SK-N-SH treated with all-trans-retinoic acid at 6 μM for 48 hours (cell line): ENCODE measurements at regions not wholly inside any gene's neighbourhood (a gene's known extent, or its start where the extent isn't known, plus 50 kb on each side); places are given as distances from the start of the nearest gene placed in this dataset.

Experiments used
- ATAC-seq: fragments of 200-7000 bp; cut with Tn5 transposase; 3 replicates; pipeline ENCODE4 v1.9.1; 2020; ENCODE audit warnings: mild to moderate bottlenecking, moderate library complexity
- ARNTL ChIP-seq: fragments of 450-650 bp; formaldehyde crosslinking; IDR thresholded peaks from 2 replicates; pipeline ENCODE4 v1.5.0; 2020; ENCODE audit warnings: low read depth, mild to moderate bottlenecking, moderate library complexity, borderline replicate concordance
- BACH2 ChIP-seq: fragments of 250-450 bp; sonication (Bioruptor Pico); IDR thresholded peaks from 2 replicates; pipeline ENCODE4 v1.9.0; 2021; ENCODE audit warnings: mild to moderate bottlenecking, borderline replicate concordance
- CSDC2 ChIP-seq: fragments of 250-450 bp; sonication (Bioruptor Pico); IDR thresholded peaks from 2 replicates; pipeline ENCODE4 v1.5.0; 2020; ENCODE audit warnings: mild to moderate bottlenecking, moderate library complexity
- ESRRG ChIP-seq: fragments of 250-450 bp; sonication (Bioruptor Pico); IDR thresholded peaks from 2 replicates; pipeline ENCODE4 v1.6.1; 2021; ENCODE audit warnings: mild to moderate bottlenecking
- GLIS3 ChIP-seq: fragments of 250-450 bp; sonication (Bioruptor Pico); IDR thresholded peaks from 2 replicates; pipeline ENCODE4 v1.5.0; 2020; ENCODE audit warnings: mild to moderate bottlenecking, moderate library complexity
- ISL1 ChIP-seq: fragments of 250-450 bp; sonication (Bioruptor Pico); IDR thresholded peaks from 2 replicates; pipeline ENCODE4 v2.1.2; 2022; ENCODE audit warnings: mild to moderate bottlenecking, moderate library complexity
- PPARA ChIP-seq: fragments of 250-450 bp; sonication (Bioruptor Pico); IDR thresholded peaks from 2 replicates; pipeline ENCODE4 v1.5.0; 2020; ENCODE audit warnings: mild to moderate bottlenecking, borderline replicate concordance
- RARB ChIP-seq: fragments of 250-450 bp; sonication (Bioruptor Pico); IDR thresholded peaks from 2 replicates; pipeline ENCODE4 v1.8.0; 2021; ENCODE audit warnings: mild to moderate bottlenecking, moderate library complexity
- SNAI2 ChIP-seq: fragments of 250-450 bp; sonication (Bioruptor Pico); IDR thresholded peaks from 2 replicates; pipeline ENCODE4 v1.5.0; 2020; ENCODE audit warnings: mild to moderate bottlenecking, moderate library complexity
- TCF4 ChIP-seq: fragments of 250-450 bp; sonication (Bioruptor Pico); IDR thresholded peaks from 2 replicates; pipeline ENCODE4 v1.8.0; 2021; ENCODE audit warnings: mild to moderate bottlenecking, moderate library complexity, borderline replicate concordance
- TOX ChIP-seq: fragments of 250-450 bp; sonication (Bioruptor Pico); IDR thresholded peaks from 2 replicates; pipeline ENCODE4 v1.8.0; 2021; ENCODE audit warnings: mild to moderate bottlenecking, moderate library complexity, borderline replicate concordance
- ZFP3 ChIP-seq: fragments of 250-450 bp; sonication (Bioruptor Pico); IDR thresholded peaks from 2 replicates; pipeline ENCODE4 v1.5.0; 2020; ENCODE audit warnings: mild to moderate bottlenecking, moderate library complexity
- ZFP30 ChIP-seq: fragments of 450-650 bp; formaldehyde crosslinking; IDR thresholded peaks from 2 replicates; pipeline ENCODE4 v1.5.0; 2022; ENCODE audit warnings: mild to moderate bottlenecking, moderate library complexity
- ZNF565 ChIP-seq: fragments of 450-650 bp; formaldehyde crosslinking; conservative IDR thresholded peaks from 2 replicates; pipeline ENCODE4 v1.5.0; 2020; ENCODE audit warnings: low read depth, mild to moderate bottlenecking, moderate library complexity
- ZNF70 ChIP-seq: fragments of 450-650 bp; formaldehyde crosslinking; IDR thresholded peaks from 2 replicates; pipeline ENCODE4 v1.5.0; 2020; ENCODE audit warnings: mild to moderate bottlenecking, moderate library complexity
- ZNF8 ChIP-seq: fragments of 450-650 bp; formaldehyde crosslinking; IDR thresholded peaks from 2 replicates; pipeline ENCODE4 v1.5.0; 2020; ENCODE audit warnings: mild to moderate bottlenecking, moderate library complexity
- TF ChIP-seq, protein P1 (sequence below): fragments of 250-450 bp; sonication (Bioruptor Pico); IDR thresholded peaks from 2 replicates; pipeline ENCODE4 v1.5.1; 2020; ENCODE audit warnings: low read depth, mild to moderate bottlenecking, moderate library complexity
- TF ChIP-seq, protein P2 (sequence below): fragments of 250-450 bp; sonication (Bioruptor Pico); IDR thresholded peaks from 2 replicates; pipeline ENCODE4 v1.8.0; 2021; ENCODE audit warnings: low read depth, mild to moderate bottlenecking, moderate library complexity, borderline replicate concordance
- TF ChIP-seq, protein P3 (sequence below): fragments of 250-450 bp; sonication (Bioruptor Pico); IDR thresholded peaks from 2 replicates; pipeline ENCODE4 v1.5.0; 2020; ENCODE audit warnings: mild to moderate bottlenecking, moderate library complexity
- TF ChIP-seq, protein P4 (sequence below): fragments of 250-450 bp; sonication (Bioruptor Pico); IDR thresholded peaks from 2 replicates; pipeline ENCODE4 v1.5.1; 2021; ENCODE audit warnings: mild to moderate bottlenecking, moderate library complexity
- TF ChIP-seq, protein P5 (sequence below): fragments of 250-450 bp; sonication (Bioruptor Pico); IDR thresholded peaks from 2 replicates; pipeline ENCODE4 v1.8.0; 2020; ENCODE audit warnings: mild to moderate bottlenecking, moderate library complexity, borderline replicate concordance

DNA sequence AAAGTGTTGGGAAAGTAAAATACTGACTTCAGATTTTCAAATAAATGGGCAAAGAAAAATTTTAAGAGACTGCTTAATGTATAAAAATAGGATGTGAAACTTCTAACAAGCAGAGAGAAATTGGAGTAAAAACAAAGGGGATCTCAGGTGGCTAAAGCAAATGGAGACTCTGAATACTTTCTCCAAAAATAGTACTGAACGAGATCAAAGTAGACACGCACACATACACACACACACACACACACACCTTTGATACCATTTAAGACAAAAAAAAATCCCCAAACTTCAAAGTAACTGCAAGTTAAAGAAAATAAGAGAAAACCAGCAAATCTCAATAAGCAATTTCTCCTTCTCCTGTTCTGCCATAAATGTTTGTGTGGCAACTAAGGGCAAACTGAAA lies 307.3 kb downstream of the CRPPA start:
- TF ChIP-seq BACH2 (CRISPR knock-in tag): no peak
- no peak for TF ChIP-seq ISL1 (CRISPR knock-in tag)
- TF ChIP-seq, protein P1, sequence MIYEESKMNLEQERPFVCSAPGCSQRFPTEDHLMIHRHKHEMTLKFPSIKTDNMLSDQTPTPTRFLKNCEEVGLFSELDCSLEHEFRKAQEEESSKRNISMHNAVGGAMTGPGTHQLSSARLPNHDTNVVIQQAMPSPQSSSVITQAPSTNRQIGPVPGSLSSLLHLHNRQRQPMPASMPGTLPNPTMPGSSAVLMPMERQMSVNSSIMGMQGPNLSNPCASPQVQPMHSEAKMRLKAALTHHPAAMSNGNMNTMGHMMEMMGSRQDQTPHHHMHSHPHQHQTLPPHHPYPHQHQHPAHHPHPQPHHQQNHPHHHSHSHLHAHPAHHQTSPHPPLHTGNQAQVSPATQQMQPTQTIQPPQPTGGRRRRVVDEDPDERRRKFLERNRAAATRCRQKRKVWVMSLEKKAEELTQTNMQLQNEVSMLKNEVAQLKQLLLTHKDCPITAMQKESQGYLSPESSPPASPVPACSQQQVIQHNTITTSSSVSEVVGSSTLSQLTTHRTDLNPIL (CRISPR knock-in tag): no peak
- TF ChIP-seq PPARA (CRISPR knock-in tag): no peak
- TF ChIP-seq, protein P2, sequence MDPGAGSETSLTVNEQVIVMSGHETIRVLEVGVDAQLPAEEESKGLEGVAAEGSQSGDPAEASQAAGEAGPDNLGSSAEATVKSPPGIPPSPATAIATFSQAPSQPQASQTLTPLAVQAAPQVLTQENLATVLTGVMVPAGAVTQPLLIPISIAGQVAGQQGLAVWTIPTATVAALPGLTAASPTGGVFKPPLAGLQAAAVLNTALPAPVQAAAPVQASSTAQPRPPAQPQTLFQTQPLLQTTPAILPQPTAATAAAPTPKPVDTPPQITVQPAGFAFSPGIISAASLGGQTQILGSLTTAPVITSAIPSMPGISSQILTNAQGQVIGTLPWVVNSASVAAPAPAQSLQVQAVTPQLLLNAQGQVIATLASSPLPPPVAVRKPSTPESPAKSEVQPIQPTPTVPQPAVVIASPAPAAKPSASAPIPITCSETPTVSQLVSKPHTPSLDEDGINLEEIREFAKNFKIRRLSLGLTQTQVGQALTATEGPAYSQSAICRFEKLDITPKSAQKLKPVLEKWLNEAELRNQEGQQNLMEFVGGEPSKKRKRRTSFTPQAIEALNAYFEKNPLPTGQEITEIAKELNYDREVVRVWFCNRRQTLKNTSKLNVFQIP: no peak
- TF ChIP-seq ZNF8 (CRISPR knock-in tag): no peak
- no peak for TF ChIP-seq RARB (CRISPR knock-in tag)
- TF ChIP-seq ZNF565: no peak
- no peak for TF ChIP-seq GLIS3
- TF ChIP-seq TCF4 (CRISPR knock-in tag): no peak
- TF ChIP-seq ARNTL (CRISPR knock-in tag): no peak
- TF ChIP-seq TOX (CRISPR knock-in tag): no peak
- TF ChIP-seq, protein P3, sequence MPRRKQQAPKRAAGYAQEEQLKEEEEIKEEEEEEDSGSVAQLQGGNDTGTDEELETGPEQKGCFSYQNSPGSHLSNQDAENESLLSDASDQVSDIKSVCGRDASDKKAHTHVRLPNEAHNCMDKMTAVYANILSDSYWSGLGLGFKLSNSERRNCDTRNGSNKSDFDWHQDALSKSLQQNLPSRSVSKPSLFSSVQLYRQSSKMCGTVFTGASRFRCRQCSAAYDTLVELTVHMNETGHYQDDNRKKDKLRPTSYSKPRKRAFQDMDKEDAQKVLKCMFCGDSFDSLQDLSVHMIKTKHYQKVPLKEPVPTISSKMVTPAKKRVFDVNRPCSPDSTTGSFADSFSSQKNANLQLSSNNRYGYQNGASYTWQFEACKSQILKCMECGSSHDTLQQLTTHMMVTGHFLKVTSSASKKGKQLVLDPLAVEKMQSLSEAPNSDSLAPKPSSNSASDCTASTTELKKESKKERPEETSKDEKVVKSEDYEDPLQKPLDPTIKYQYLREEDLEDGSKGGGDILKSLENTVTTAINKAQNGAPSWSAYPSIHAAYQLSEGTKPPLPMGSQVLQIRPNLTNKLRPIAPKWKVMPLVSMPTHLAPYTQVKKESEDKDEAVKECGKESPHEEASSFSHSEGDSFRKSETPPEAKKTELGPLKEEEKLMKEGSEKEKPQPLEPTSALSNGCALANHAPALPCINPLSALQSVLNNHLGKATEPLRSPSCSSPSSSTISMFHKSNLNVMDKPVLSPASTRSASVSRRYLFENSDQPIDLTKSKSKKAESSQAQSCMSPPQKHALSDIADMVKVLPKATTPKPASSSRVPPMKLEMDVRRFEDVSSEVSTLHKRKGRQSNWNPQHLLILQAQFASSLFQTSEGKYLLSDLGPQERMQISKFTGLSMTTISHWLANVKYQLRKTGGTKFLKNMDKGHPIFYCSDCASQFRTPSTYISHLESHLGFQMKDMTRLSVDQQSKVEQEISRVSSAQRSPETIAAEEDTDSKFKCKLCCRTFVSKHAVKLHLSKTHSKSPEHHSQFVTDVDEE: no peak
- TF ChIP-seq, protein P4, sequence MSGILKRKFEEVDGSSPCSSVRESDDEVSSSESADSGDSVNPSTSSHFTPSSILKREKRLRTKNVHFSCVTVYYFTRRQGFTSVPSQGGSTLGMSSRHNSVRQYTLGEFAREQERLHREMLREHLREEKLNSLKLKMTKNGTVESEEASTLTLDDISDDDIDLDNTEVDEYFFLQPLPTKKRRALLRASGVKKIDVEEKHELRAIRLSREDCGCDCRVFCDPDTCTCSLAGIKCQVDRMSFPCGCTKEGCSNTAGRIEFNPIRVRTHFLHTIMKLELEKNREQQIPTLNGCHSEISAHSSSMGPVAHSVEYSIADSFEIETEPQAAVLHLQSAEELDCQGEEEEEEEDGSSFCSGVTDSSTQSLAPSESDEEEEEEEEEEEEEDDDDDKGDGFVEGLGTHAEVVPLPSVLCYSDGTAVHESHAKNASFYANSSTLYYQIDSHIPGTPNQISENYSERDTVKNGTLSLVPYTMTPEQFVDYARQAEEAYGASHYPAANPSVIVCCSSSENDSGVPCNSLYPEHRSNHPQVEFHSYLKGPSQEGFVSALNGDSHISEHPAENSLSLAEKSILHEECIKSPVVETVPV (CRISPR knock-in tag): no peak
- TF ChIP-seq CSDC2 (CRISPR knock-in tag): no peak
- no peak for TF ChIP-seq ZNF70
- TF ChIP-seq, protein P5, sequence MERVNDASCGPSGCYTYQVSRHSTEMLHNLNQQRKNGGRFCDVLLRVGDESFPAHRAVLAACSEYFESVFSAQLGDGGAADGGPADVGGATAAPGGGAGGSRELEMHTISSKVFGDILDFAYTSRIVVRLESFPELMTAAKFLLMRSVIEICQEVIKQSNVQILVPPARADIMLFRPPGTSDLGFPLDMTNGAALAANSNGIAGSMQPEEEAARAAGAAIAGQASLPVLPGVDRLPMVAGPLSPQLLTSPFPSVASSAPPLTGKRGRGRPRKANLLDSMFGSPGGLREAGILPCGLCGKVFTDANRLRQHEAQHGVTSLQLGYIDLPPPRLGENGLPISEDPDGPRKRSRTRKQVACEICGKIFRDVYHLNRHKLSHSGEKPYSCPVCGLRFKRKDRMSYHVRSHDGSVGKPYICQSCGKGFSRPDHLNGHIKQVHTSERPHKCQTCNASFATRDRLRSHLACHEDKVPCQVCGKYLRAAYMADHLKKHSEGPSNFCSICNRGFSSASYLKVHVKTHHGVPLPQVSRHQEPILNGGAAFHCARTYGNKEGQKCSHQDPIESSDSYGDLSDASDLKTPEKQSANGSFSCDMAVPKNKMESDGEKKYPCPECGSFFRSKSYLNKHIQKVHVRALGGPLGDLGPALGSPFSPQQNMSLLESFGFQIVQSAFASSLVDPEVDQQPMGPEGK (CRISPR knock-in tag): no peak
- no peak for TF ChIP-seq ESRRG (CRISPR knock-in tag)
- TF ChIP-seq SNAI2: no peak
- ATAC-seq: no peak

DNA sequence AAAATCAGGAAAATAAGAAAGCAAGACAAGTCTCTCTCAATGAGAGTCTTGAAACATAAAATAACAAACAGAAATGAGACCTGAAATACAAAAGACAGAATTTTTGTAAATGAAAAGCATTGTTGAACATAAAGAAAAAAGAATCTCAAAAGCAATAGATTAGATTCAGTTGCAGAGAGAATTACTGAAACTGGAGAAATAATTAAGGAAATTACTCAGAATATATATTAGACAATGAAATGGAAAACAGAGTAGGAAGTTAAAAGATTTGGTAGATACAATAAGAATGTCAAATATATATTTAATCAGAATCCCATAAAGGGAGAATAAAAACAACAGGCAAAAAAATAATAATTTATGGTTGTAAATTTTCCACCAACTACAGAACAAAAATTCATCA lies 308.3 kb downstream of the CRPPA start:
- ATAC-seq: no peak
- TF ChIP-seq CSDC2 (CRISPR knock-in tag) (no peak), ZFP30 (CRISPR knock-in tag) (peak; percentile 99)

DNA sequence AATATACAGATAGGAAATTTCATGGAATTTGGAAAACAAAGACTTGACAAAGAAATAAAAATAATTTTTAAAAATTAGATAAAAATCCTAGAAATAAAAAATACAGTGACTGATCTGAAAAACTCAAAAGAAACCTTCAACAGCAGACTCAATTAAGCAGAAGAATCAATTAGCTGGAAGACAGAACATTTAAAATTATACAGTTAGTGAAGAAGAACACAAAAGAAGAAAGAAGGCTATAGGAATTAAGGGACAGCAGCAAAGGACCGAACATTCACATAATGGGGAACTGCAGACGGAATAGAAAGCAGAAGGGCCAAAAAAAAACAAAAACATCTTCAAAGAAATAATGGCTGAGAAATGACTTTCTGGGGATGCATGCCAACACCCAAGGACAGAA lies 314.5 kb downstream of the CRPPA start:
- no peak for ATAC-seq
- TF ChIP-seq ISL1 (CRISPR knock-in tag) (no peak), TCF4 (CRISPR knock-in tag) (no peak), RARB (CRISPR knock-in tag) (no peak), GLIS3 (no peak), ZNF565 (no peak), ESRRG (CRISPR knock-in tag) (no peak), ZNF70 (no peak), ARNTL (CRISPR knock-in tag) (no peak), BACH2 (CRISPR knock-in tag) (no peak), ZFP3 (CRISPR knock-in tag) (no peak)
- TF ChIP-seq, protein P3: no peak
- TF ChIP-seq, protein P2: no peak
- TF ChIP-seq, protein P5 (CRISPR knock-in tag): no peak
